Suprapubic skin (tissue), 3 donors: ENCODE measurements at regions not wholly inside any gene's neighbourhood (a gene's known extent, or its start where the extent isn't known, plus 50 kb on each side); places are given as distances from the start of the nearest gene placed in this dataset.

Experiments used
- POLR2A ChIP-seq, 2 donors: fragments of 450-650 bp; IDR thresholded peaks; one replicate each; pipeline ENCODE4 v1.6.1; 2017; ENCODE audit warnings: antibody characterized with exemption in 2 of 2, mild to moderate bottlenecking in 2 of 2, moderate library complexity in 2 of 2
- TF ChIP-seq, protein P1 (sequence below), 2 donors: fragments of 200-600 bp in 1 of 2; fragments of 450-650 bp in 1 of 2; sonication (generic) in 1 of 2; IDR thresholded peaks; one replicate each; pipeline ENCODE4 v1.5.1; 2016 to 2019; ENCODE audit warnings: antibody characterized with exemption in 2 of 2, mild to moderate bottlenecking in 1 of 2, moderate library complexity in 1 of 2

DNA sequence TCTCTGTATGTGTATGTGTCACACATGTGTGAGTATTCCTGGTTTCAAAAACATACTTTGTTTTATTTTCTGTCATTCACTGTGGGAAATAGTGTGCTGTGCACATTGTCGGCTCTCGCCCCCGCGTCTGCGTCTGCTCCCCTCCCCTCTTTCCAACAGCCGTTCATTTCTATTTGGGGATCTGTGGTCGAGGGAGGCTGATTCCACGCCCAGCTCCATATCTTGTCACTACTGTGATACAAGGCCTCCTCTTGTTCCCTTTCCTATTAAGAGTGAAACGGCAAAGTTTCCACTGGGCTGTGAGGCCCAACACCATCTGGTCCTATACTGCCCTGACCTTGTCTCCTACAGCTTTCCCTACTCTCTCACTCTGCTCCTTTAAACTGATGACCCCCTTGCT is 172.5 kb upstream of the LRIG1 start:
- TF ChIP-seq, protein P1, sequence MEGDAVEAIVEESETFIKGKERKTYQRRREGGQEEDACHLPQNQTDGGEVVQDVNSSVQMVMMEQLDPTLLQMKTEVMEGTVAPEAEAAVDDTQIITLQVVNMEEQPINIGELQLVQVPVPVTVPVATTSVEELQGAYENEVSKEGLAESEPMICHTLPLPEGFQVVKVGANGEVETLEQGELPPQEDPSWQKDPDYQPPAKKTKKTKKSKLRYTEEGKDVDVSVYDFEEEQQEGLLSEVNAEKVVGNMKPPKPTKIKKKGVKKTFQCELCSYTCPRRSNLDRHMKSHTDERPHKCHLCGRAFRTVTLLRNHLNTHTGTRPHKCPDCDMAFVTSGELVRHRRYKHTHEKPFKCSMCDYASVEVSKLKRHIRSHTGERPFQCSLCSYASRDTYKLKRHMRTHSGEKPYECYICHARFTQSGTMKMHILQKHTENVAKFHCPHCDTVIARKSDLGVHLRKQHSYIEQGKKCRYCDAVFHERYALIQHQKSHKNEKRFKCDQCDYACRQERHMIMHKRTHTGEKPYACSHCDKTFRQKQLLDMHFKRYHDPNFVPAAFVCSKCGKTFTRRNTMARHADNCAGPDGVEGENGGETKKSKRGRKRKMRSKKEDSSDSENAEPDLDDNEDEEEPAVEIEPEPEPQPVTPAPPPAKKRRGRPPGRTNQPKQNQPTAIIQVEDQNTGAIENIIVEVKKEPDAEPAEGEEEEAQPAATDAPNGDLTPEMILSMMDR (IDR thresholded peaks at IDR 0.05), result no peak
- no peak for TF ChIP-seq POLR2A (IDR thresholded peaks at IDR 0.05)
